GM21529 (cell line): ENCODE measurements at regions not wholly inside any gene's neighbourhood (a gene's known extent, or its start where the extent isn't known, plus 50 kb on each side); places are given as distances from the start of the nearest gene placed in this dataset.

ENCODE experiments used
- ATAC-seq: cut with Tn5 transposase; IDR thresholded peaks from one replicate; pipeline ENCODE4 v1.9.1; 2021; ENCODE audit not compliant: unreplicated experiment

DNA sequence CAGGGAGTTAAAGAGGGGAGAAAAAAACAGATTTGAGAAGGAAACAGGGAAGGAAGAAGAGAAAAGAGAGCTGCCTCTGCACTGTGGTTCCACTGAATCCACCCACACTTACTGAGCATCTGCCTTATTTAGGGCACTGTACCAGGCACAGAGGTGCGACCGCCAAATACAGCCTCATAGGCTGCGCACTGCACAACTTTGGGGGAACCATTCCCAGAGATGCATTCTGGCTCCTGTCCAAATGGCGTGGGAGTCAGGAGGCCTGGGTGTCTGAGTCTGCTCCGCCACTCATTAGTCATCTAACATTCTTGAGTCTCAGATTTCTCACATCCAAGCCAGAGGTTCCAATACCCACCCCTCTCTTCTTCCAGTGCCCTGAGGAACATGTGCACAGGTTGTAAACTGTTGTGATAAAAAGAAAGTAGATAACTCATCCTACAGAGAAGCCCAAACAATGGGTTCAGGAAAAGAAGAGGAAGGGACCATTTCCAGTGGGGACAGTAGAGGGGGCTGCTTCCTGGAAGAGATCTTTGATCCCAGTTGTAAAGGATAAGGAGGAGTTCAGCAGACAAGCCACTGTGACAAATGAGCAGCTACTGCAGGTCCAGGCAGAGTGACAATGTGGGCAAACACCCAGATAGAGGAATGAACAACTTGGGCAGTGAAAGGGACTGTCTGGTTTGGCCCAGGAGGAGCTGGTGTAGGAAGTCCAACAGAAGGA, 254.6 kb downstream of the UACA start:
- no peak for ATAC-seq

- no peak for ATAC-seq
Measured at GRCh38 chr15:70507772-70508371, 255.5 kb downstream of the UACA start.

GRCh38 chr15:70505936-70506912, 257.1 kb downstream of the UACA start:
- no peak for ATAC-seq

DNA sequence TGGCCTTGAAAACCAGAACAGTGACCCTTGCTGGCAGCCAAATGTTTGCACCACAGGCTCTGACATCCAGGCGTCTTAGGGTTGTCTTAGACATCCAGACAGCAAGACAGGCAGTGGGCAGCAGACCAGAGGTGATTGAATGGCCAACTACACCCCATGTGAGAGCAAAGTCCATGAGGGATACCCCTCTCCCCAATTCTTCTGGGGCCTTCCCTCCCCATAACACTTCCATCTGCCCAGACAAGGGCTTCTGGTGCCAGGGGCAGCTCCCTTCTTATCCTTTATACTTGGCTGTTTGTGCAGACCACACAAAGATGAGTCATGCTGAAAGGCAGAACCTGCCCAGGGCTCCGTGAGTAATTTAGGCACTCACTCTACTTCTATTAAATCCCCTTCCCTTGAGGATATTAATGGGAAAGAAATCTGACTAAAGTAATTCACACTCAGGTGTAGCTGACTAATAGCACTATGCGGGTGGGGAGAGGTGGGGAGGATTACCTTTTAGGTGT, 257.9 kb downstream of the UACA start:
- no peak for ATAC-seq

- ATAC-seq: no peak
Measured at GRCh38 chr15:70504988-70505387, 258.4 kb downstream of the UACA start.

DNA sequence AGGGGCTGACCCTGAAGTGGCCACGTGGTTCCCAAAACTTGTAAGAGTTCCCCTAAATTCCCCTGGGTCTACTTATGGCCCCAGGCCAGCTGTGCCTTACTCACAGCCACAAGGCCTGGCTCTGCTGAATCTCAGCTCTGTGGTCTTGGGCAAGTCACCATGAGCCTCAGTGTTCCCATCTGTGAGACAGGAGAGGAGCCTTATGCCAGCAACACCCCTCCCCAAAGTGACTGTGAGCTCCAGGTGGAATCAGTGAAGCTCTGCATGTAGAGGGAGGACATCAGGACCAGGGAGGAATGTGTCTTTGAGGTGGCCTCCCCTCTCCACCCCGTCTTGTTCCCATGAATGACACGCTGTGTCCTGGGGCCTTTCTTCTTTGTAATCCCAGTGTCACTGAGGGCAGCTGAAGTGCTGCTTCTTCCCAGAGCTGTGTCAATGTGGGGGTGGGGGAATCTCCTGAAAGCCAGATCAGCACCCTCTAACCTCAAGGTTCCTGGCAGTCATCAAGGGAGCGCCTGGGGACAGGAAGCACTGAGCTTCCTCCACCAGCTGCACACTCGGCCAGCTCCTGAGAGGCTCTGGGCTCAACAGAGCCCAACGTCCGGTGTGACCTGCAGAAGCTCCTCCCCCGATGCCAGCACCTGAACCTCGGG, 258.9 kb downstream of the UACA start:
- peak; percentile 58 for ATAC-seq

GRCh38 chr15:70503798-70504298, 259.5 kb downstream of the UACA start:
- no peak for ATAC-seq

GRCh38 chr15:70503073-70503745, 260.1 kb downstream of the UACA start:
- ATAC-seq: no peak

DNA sequence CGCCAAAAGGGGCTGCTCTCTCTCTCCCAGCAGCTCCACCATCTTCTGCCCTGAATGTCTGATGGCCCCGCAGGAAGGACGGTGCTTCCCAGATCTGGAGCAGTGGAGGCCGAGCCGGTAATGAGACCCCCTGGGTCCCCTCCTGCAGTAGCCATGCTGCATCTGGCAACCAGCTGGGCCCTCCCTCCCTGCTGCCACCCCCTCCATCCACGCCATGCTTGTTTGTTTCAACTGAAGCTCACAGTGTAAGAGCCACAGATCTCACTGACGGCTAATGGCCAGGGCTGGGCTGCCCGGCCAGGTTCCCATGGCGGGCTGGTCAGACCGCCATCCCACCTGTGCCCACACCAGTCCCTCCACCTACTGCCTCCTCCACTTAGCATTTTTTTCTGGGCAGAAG, 260.8 kb downstream of the UACA start:
- no peak for ATAC-seq

DNA sequence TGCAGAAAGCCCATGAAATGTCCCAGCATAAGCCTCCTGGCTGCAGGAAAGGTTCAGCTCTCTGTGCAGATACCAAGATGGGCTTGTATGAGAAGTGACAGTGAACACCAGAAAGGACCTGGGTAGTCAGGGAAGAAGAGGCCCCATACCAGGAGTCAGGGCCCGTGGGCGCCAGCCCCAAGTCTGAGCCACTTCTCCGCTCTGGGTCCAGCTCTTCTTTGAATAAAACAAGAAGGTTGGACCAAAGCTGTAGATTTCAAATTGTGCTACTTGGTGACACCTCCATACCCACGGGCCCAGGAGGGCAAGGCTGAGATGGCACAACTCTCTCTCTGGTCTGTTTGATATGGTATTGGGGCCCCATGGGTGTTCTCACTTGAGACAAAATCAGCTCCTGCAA, 261.5 kb downstream of the UACA start:
- no peak for ATAC-seq

GRCh38 chr15:70501121-70501727, 262.1 kb downstream of the UACA start:
- no peak for ATAC-seq

DNA sequence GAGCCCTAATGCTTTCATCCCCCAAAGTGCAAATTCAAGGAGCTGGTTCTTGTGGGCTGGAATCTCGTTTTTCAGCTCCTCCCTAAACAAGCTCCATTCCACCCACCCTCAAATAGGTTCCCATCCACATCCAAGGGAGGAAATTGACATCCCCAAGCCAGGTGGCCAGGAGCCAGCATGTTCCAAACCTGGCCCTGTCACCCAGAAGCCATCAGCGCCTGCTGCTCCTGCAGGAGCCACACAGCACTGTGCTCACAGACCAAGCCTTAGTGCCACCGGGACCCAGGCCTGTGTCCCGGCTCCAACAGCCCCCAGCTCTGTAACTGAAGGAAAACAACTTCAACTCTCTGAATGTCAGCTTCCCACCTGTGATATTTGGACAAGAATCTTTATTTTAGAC, 263.6 kb downstream of the UACA start:
- ATAC-seq: no peak

DNA sequence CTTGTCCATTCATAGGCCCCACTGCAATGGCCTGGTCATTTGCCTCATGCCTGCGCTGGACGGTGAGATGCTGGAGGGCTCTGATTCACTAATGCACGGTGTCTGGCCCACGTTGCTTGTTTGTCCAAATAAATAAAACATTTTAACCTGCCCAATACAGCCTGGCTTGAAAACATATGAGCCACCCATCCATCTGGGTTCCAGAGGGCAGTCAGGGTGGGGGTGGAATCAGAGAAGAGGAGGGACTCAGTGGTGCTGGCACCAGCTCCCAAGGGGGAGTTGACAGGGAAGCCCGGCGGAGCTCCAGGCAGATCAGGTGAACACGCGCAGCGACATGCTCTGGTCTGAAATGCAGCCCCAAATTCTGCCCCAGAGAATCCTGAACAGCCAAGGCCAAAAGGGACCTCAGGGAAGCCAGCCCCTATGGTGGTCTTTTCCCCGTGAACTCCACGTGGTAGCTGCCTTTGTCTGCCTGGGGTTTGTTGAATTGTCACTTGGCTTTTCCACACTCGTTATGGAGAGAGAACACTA, 265.2 kb downstream of the UACA start:
- ATAC-seq: no peak

DNA sequence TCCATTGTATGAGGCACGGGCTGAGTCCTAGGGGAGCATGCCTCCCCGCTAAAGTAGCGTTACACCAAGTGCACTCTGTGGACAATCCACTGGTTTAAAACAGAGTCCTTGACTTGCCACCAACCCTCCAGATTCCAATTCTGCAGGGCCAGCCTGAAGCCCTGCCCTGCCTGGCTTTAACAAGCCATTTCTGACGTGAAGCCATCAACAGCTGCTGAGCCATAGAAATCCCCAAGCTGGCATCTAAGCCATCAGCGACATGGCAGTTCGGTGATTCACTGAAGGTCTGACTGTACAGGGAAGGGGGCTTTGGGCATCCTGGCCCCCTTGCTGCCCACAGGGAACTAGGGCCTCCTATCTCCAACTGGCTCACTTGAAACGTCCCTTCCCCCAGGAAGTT, 265.7 kb downstream of the UACA start:
- no peak for ATAC-seq

DNA sequence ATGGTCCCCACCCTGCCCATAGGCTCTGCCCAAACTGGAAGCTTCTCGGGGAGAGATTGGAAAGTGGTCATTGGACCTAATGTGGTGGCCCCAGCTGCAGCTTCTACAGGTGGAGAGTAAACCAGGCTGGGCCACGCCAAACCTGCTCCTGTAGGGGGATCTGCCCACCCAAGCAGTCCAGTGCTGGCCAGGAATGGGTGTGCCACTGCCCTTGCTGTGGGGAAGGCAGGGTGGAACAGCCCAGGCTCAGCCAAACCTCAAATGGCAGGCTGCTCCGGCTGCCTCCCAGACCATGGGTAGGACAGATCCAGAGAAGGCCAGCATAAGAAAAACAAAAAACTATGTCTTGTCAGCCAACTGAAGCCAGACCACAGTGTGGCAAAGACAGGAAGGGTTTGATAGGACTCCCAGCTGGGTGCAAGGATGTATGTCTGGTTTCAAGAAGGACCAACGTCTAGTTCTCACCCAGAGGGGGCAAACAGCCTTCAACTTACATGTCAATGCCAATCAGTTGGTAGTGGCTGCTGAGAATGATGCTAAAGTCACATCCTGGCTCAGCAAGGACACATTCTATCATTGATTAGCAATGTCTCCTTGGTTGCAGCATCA, 267.3 kb downstream of the UACA start:
- ATAC-seq: no peak

DNA sequence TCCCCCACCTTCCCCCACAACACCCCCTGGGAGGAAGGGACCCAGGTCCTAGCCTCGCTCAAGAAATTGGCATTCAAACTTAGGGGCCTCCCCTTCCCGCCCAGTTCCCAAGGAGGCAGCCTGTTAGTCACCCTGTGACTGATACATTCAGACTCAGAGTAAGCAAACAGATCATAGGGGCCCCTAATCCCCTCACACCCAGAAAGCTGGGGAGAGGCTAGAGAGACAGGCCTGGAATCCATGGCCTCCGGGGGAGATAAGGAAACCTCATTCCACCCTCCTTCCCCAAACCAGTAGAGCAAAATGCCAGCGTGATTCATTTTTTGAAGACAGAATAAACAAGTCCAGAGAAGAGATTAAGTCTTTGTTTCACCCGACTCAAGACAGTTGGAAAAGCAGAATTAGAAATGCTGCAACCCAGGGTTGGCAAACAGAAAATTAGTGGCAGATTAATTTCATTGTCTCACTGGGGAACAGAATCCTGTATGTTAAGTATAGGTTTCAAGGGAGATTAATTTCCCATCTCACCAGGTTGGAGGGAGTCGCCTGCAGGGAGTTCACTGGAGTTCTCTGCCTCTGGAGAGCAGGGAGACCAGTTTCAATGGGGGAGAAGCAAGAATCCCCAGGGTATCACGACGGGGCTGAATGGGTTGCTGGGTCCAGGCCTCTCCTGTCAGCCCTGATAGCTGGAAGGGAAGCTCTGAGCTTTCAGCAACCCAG, 268.3 kb downstream of the UACA start:
- ATAC-seq: no peak

- no peak for ATAC-seq
Measured at GRCh38 chr15:70494517-70494851, 268.9 kb downstream of the UACA start.

DNA sequence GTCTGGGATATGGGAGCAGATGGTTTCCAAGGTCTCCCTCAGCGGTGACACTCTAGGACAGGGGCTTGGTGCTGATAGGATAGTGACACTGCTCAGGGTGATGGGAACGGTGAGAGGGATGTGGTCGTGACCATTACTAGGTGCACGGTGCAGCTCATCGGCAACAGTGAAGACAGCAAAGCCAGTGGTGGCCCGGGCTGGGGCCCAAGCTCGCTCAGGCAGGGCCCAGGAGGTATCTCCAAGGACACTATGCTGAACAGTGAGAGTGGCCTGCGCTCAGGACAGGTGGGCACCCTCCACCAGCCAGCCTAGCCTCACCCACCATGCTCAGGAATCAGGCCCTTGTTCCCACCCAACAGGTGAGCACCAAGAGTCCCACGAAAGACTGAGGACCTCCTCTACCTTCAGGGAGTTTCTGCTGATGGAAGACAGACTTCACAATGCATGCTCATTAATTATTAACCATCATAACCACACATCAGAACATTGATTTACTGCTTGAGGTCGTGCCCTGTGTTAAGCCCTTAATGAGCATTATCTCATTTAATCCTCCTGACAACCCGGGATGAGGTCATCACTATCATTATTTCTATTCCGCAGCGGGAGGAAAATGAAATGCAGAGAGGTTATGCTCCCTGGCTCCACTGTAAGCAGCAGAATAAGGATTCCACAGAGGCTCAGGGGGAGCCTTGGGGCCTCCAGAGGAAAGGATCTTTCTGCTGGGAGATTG, 269.4 kb downstream of the UACA start:
- no peak for ATAC-seq
